ENCODE measurements at regions not wholly inside any gene's neighbourhood (a gene's known extent, or its start where the extent isn't known, plus 50 kb on each side); places are given as distances from the start of the nearest gene placed in this dataset.

GRCh38 chr19:28169168-28169887, 1043.6 kb downstream of the UQCRFS1 start:
- TF ChIP-seq SUZ12 (IDR thresholded peaks at IDR 0.05; ENCODE audit: extremely low read depth, insufficient read depth, insufficient read length) = no peak
- no peak for TF ChIP-seq YY1 (IDR thresholded peaks at IDR 0.05; ENCODE audit: insufficient read depth, insufficient read length)
- TF ChIP-seq ZNF274 (IDR thresholded peaks at IDR 0.05; ENCODE audit: low read depth, low read length) = no peak

Measured in NT2/D1 (cell line).